HUDEP-2 (cell line): ENCODE measurements at regions not wholly inside any gene's neighbourhood (a gene's known extent, or its start where the extent isn't known, plus 50 kb on each side); places are given as distances from the start of the nearest gene placed in this dataset.
"Not testable (repeated sequence)": the region's sequence is repeated elsewhere in the genome, so short reads cannot be mapped to it uniquely, and the experiment has no call there.

ENCODE experiments used
- DNase-seq, 76 experiments: peaks; one replicate each; lab custom pipeline; 2025; ENCODE audit not compliant: unreplicated experiment in 76 of 76; lab: John Stamatoyannopoulos, UW

- no peak for DNase-seq
Observed at GRCh38 chr5:67989456-67989855, 226.1 kb upstream of the PIK3R1 start.

GRCh38 chr5:67986761-67987160, 228.8 kb upstream of the PIK3R1 start:
- no peak for DNase-seq

- no peak for DNase-seq
Observed at GRCh38 chr5:67985686-67986387, 229.7 kb upstream of the PIK3R1 start.

GRCh38 chr5:67984546-67984945, 231.0 kb upstream of the PIK3R1 start:
- no peak for DNase-seq

- DNase-seq: no peak
Observed at GRCh38 chr5:67983251-67984110, 232.1 kb upstream of the PIK3R1 start.

- not testable (repeated sequence) for DNase-seq
Observed at GRCh38 chr5:67982160-67982559, 233.4 kb upstream of the PIK3R1 start.

- DNase-seq: no peak
Observed at GRCh38 chr5:67978171-67978570, 237.4 kb upstream of the PIK3R1 start.

GRCh38 chr5:67976891-67977601, 238.5 kb upstream of the PIK3R1 start:
- no peak for DNase-seq

- DNase-seq: no peak
Observed at GRCh38 chr5:67976181-67976580, 239.4 kb upstream of the PIK3R1 start.

GRCh38 chr5:67974471-67974870, 241.1 kb upstream of the PIK3R1 start:
- no peak for DNase-seq

- no peak for DNase-seq
Observed at GRCh38 chr5:67974054-67974453, 241.5 kb upstream of the PIK3R1 start.

GRCh38 chr5:67971971-67972821, 243.4 kb upstream of the PIK3R1 start:
- no peak for DNase-seq

GRCh38 chr5:67971223-67971830, 244.2 kb upstream of the PIK3R1 start:
- DNase-seq: no peak

- no peak for DNase-seq
Observed at GRCh38 chr5:67969631-67970030, 245.9 kb upstream of the PIK3R1 start.

- DNase-seq: no peak
Observed at GRCh38 chr5:67969176-67969575, 246.4 kb upstream of the PIK3R1 start.

GRCh38 chr5:67966712-67967111, 248.8 kb upstream of the PIK3R1 start:
- DNase-seq: no peak

- no peak for DNase-seq
Observed at GRCh38 chr5:67964619-67965018, 250.9 kb upstream of the PIK3R1 start.

GRCh38 chr5:67963789-67964519, 251.6 kb upstream of the PIK3R1 start:
- DNase-seq: no peak

- no peak for DNase-seq
Observed at GRCh38 chr5:67960939-67961338, 254.6 kb upstream of the PIK3R1 start.
